ENCODE measurements at regions not wholly inside any gene's neighbourhood (a gene's known extent, or its start where the extent isn't known, plus 50 kb on each side); places are given as distances from the start of the nearest gene placed in this dataset.

DNA sequence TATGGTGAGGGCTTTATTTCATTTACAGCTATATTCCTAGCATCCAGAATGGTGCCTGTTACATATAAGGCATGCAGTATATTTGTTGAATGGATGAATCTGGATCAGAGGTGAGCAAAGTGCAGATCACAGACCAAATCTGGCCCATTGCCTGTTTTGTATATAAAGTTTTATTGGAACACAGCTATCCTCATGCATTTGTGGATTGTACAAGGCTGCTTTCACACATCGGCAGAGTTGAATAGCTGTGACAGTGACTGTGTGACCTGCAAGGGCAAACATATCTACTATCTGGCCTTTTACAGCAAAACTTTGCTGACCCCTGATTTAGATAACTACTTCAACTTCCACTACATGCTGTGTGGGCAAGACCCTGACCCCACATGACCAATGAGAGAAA lies 54.0 kb upstream of the MRPS6 start:
- H4K20me1 ChIP-seq (ENCODE audit: insufficient read depth) = no peaks in the 10 kb centered on the region
- 95 to 100% methylated on average over 1 of the region's 1 CpG for WGBS, 2 experiments (ENCODE audit: low coverage in 1 of 2, low lambda C conversion rate in 2 of 2, missing lambda C conversion rate in 2 of 2)
- no peak overlapping the region for H3K4me2 ChIP-seq (ENCODE audit: unreplicated experiment)
- no peak overlapping the region for H3K27ac ChIP-seq
- 0 out of 2 replicates have a peak, but pooled peaks cover 7% of the 10 kb centered on the region for H3F3A ChIP-seq (ENCODE audit: insufficient read depth)
- H3K36me3 ChIP-seq (ENCODE audit: low read depth) = no peaks in the 10 kb centered on the region
- H3K4me1 ChIP-seq (ENCODE audit: insufficient read depth) = peaks cover 12% of the 10 kb centered on the region
- no peaks in the 10 kb centered on the region for H3K9me2 ChIP-seq (ENCODE audit: insufficient read depth)
- H3K9ac ChIP-seq = no peak overlapping the region
- no peaks in the 10 kb centered on the region for H3K27me3 ChIP-seq (replicated peaks; ENCODE audit: insufficient read depth)
- DNase-seq = no peak
- no peaks in the 10 kb centered on the region for H3K79me2 ChIP-seq (ENCODE audit: insufficient read depth)
- TF ChIP-seq EZH2phosphoT487 (IDR thresholded peaks at IDR 0.05; ENCODE audit: insufficient read depth, low read depth) = no peak
- no peak for TF ChIP-seq EZH2 (IDR thresholded peaks at IDR 0.05; ENCODE audit: insufficient read depth, poor library complexity, severe bottlenecking)
- in situ Hi-C loops (cut with MboI) = no loop called here
- no peak overlapping the region for H2AFZ ChIP-seq
- H3K9me3 ChIP-seq (ENCODE audit: low read depth) = no peaks in the 10 kb centered on the region
- no peak overlapping the region for H3K4me3 ChIP-seq

- H3K36me3 ChIP-seq (ENCODE audit: low read depth) = no peaks in the 10 kb centered on the region
- no peak overlapping the region for H3K4me3 ChIP-seq
- no peak for DNase-seq
- H3K27ac ChIP-seq = no peak overlapping the region
- H3K9me2 ChIP-seq (ENCODE audit: insufficient read depth) = no peaks in the 10 kb centered on the region
- TF ChIP-seq EZH2phosphoT487 (IDR thresholded peaks at IDR 0.05; ENCODE audit: insufficient read depth, low read depth) (no peak), EZH2 (IDR thresholded peaks at IDR 0.05; ENCODE audit: insufficient read depth, poor library complexity, severe bottlenecking) (no peak)
- no peaks in the 10 kb centered on the region for H3K27me3 ChIP-seq (replicated peaks; ENCODE audit: insufficient read depth)
- no peak overlapping the region for H2AFZ ChIP-seq
- H3K4me2 ChIP-seq (ENCODE audit: unreplicated experiment) = no peak overlapping the region
- H3K4me1 ChIP-seq (ENCODE audit: insufficient read depth) = peaks cover 12% of the 10 kb centered on the region
- 72 to 83% methylated on average over 1 of the region's 1 CpG for WGBS, 2 experiments (ENCODE audit: low coverage in 1 of 2, low lambda C conversion rate in 2 of 2, missing lambda C conversion rate in 2 of 2)
- no peaks in the 10 kb centered on the region for H3K9me3 ChIP-seq (ENCODE audit: low read depth)
- no peak overlapping the region for H3K9ac ChIP-seq
- H3K79me2 ChIP-seq (ENCODE audit: insufficient read depth) = no peaks in the 10 kb centered on the region
- in situ Hi-C loops (cut with MboI) = no loop called here
- H4K20me1 ChIP-seq (ENCODE audit: insufficient read depth) = no peaks in the 10 kb centered on the region
- H3F3A ChIP-seq (ENCODE audit: insufficient read depth) = 0 out of 2 replicates have a peak, but pooled peaks cover 7% of the 10 kb centered on the region
Observed at GRCh38 chr21:34018910-34019309, 54.5 kb upstream of the MRPS6 start.

DNA sequence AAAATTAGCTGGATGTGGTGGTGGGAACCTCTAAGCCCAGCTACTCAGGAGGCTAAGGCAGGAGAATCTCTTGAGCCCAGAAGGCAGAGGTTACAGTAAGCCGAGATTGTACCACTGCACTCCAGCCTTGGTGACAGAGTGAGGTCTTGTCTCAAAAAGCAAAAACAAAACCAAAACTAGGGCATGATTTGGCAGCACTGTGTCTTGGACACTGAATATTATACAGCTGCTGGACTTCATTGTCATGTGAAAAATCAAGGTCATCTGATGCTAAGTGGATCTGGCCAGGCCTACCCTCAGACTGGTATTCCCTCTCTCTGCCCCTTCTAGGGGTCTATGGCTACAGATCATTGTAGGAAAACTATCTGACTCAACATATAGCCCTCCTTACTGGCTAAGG lies 55.2 kb upstream of the MRPS6 start:
- no peak for DNase-seq
- no peaks in the 10 kb centered on the region for H3K79me2 ChIP-seq (ENCODE audit: insufficient read depth)
- H3K4me2 ChIP-seq (ENCODE audit: unreplicated experiment) = no peak overlapping the region
- no peak for TF ChIP-seq EZH2 (IDR thresholded peaks at IDR 0.05; ENCODE audit: insufficient read depth, poor library complexity, severe bottlenecking)
- TF ChIP-seq EZH2phosphoT487 (IDR thresholded peaks at IDR 0.05; ENCODE audit: insufficient read depth, low read depth) = no peak
- no peaks in the 10 kb centered on the region for H3K9me2 ChIP-seq (ENCODE audit: insufficient read depth)
- WGBS, 2 experiments (ENCODE audit: low coverage in 1 of 2, low lambda C conversion rate in 2 of 2, missing lambda C conversion rate in 2 of 2) = 92 to 100% methylated on average over 1 of the region's 1 CpG
- no peaks in the 10 kb centered on the region for H3K27me3 ChIP-seq (replicated peaks; ENCODE audit: insufficient read depth)
- H3K4me3 ChIP-seq = no peak overlapping the region
- no peak overlapping the region for H2AFZ ChIP-seq
- no peak overlapping the region for H3K9ac ChIP-seq
- H3K27ac ChIP-seq = no peak overlapping the region
- H3K9me3 ChIP-seq (ENCODE audit: low read depth) = no peaks in the 10 kb centered on the region
- no peaks in the 10 kb centered on the region for H4K20me1 ChIP-seq (ENCODE audit: insufficient read depth)
- in situ Hi-C loops (cut with MboI) = no loop called here
- peaks cover 7% of the 10 kb centered on the region for H3K4me1 ChIP-seq (ENCODE audit: insufficient read depth)
- H3F3A ChIP-seq (ENCODE audit: insufficient read depth) = 0 out of 2 replicates have a peak, but pooled peaks cover 4% of the 10 kb centered on the region
- no peaks in the 10 kb centered on the region for H3K36me3 ChIP-seq (ENCODE audit: low read depth)

- H3K4me2 ChIP-seq (ENCODE audit: unreplicated experiment) = no peak overlapping the region
- H3K9me3 ChIP-seq (ENCODE audit: low read depth) = no peaks in the 10 kb centered on the region
- no peak for DNase-seq
- no peaks in the 10 kb centered on the region for H3K27me3 ChIP-seq (replicated peaks; ENCODE audit: insufficient read depth)
- H3K79me2 ChIP-seq (ENCODE audit: insufficient read depth) = no peaks in the 10 kb centered on the region
- no peak for TF ChIP-seq EZH2 (IDR thresholded peaks at IDR 0.05; ENCODE audit: insufficient read depth, poor library complexity, severe bottlenecking)
- TF ChIP-seq EZH2phosphoT487 (IDR thresholded peaks at IDR 0.05; ENCODE audit: insufficient read depth, low read depth) = no peak
- WGBS, 2 experiments (ENCODE audit: low coverage in 1 of 2, low lambda C conversion rate in 2 of 2, missing lambda C conversion rate in 2 of 2) = 69 to 70% methylated on average over 5 of the region's 5 CpGs
- in situ Hi-C loops (cut with MboI) = no loop called here
- H4K20me1 ChIP-seq (ENCODE audit: insufficient read depth) = no peaks in the 10 kb centered on the region
- H3K9me2 ChIP-seq (ENCODE audit: insufficient read depth) = no peaks in the 10 kb centered on the region
- H3F3A ChIP-seq (ENCODE audit: insufficient read depth) = no peaks in the 10 kb centered on the region
- H2AFZ ChIP-seq = no peak overlapping the region
- H3K9ac ChIP-seq = no peak overlapping the region
- H3K4me3 ChIP-seq = no peak overlapping the region
- H3K36me3 ChIP-seq (ENCODE audit: low read depth) = no peaks in the 10 kb centered on the region
- H3K27ac ChIP-seq = no peak overlapping the region
- H3K4me1 ChIP-seq (ENCODE audit: insufficient read depth) = no peaks in the 10 kb centered on the region
Observed at GRCh38 chr21:34017039-34017961, 56.1 kb upstream of the MRPS6 start.

All from GM23248 (cell line).